ENCODE measurements at regions not wholly inside any gene's neighbourhood (a gene's known extent, or its start where the extent isn't known, plus 50 kb on each side); places are given as distances from the start of the nearest gene placed in this dataset.
A peak's percentile ranks its signal among the peaks of the same experiment; 100 is the strongest.
"Not testable (repeated sequence)": the region's sequence is repeated elsewhere in the genome, so short reads cannot be mapped to it uniquely, and the experiment has no call there.

- no peak for DNase-seq
Observed at GRCh38 chr13:50730496-50731351, 112.8 kb downstream of the DLEU7 start.

- no peak for DNase-seq
Observed at GRCh38 chr13:50731400-50731799, 112.1 kb downstream of the DLEU7 start.

- DNase-seq: peak; percentile 30 to 58
Observed at GRCh38 chr13:50732712-50733111, 110.8 kb downstream of the DLEU7 start.

- DNase-seq: no peak
Observed at GRCh38 chr13:50733392-50733791, 110.1 kb downstream of the DLEU7 start.

- no peak for DNase-seq
Observed at GRCh38 chr13:50735071-50735470, 108.4 kb downstream of the DLEU7 start.

GRCh38 chr13:50740052-50740741, 103.3 kb downstream of the DLEU7 start:
- no peak for DNase-seq

- DNase-seq: no peak
Observed at GRCh38 chr13:50742353-50742752, 101.1 kb downstream of the DLEU7 start.

GRCh38 chr13:50742968-50743367, 100.5 kb downstream of the DLEU7 start:
- DNase-seq: no peak

GRCh38 chr13:50744116-50744660, 99.3 kb downstream of the DLEU7 start:
- DNase-seq: no peak

GRCh38 chr13:50745542-50746115, 97.9 kb downstream of the DLEU7 start:
- no peak for DNase-seq

- no peak for DNase-seq
Observed at GRCh38 chr13:50747737-50748350, 95.6 kb downstream of the DLEU7 start.

- not testable (repeated sequence) for DNase-seq
Observed at GRCh38 chr13:50753221-50753620, 90.3 kb downstream of the DLEU7 start.

GRCh38 chr13:50755862-50756685, 87.4 kb downstream of the DLEU7 start:
- not testable (repeated sequence) for DNase-seq

- DNase-seq: no peak
Observed at GRCh38 chr13:50757008-50757407, 86.5 kb downstream of the DLEU7 start.

GRCh38 chr13:50758796-50759195, 84.7 kb downstream of the DLEU7 start:
- no peak for DNase-seq

- DNase-seq: no peak
Observed at GRCh38 chr13:50760751-50761150, 82.7 kb downstream of the DLEU7 start.

GRCh38 chr13:50761406-50761805, 82.1 kb downstream of the DLEU7 start:
- DNase-seq: no peak

- DNase-seq: no peak
Observed at GRCh38 chr13:50762969-50763567, 80.4 kb downstream of the DLEU7 start.

- no peak for DNase-seq
Observed at GRCh38 chr13:50766013-50766412, 77.5 kb downstream of the DLEU7 start.

GRCh38 chr13:50766695-50767094, 76.8 kb downstream of the DLEU7 start:
- DNase-seq: no peak

GRCh38 chr13:50772881-50773280, 70.6 kb downstream of the DLEU7 start:
- DNase-seq: not testable (repeated sequence)

Data from inflammatory macrophage treated with lipopolysaccharide for 1 hour (primary cell).